K562 (cell line): ENCODE measurements at regions not wholly inside any gene's neighbourhood (a gene's known extent, or its start where the extent isn't known, plus 50 kb on each side); places are given as distances from the start of the nearest gene placed in this dataset.

Source experiments
- ATAC-seq: fragments of 200-7000 bp; cut with Tn5 transposase; 3 replicates; pipeline ENCODE4 v1.9.1; 2020; ENCODE audit warnings: moderate library complexity
- BruUV-seq: library from RNA; stranded (reverse); fragments of 400-500 nt; replicated peaks from 2 replicates; lab custom pipeline; 2021; lab: Mats Ljungman, UMichigan
- CTCF ChIA-PET: fragments of 300-600 bp; formaldehyde crosslinking; extraction: SDS; loops from one replicate; lab custom pipeline; 2021; ENCODE audit warnings: low intra/inter-chr PET ratio; lab: Yijun Ruan, JAX
- POLR2A ChIA-PET: fragments of 300-600, 350-650 bp; sonication (Branson Sonifier 250); formaldehyde crosslinking; extraction: SDS; loops from one replicate; lab custom pipeline; 2021; ENCODE audit warnings: antibody characterized with exemption, inconsistent platforms; lab: Yijun Ruan, JAX
- DNase-seq, 4 experiments: peaks; one replicate each; pipeline versions ENCODE4 v3.0.0 to v3.0.0-alpha.2; 2011 to 2018; ENCODE audit warnings: low spot score in 3 of 4, mixed read lengths in 3 of 4; ENCODE audit errors: extremely low read depth in 1 of 4
- FAIRE-seq: peaks from 2 replicates; lab custom pipeline; 2011; peaks lifted over from hg19 to GRCh38; lab: Jason Lieb, UNC
- H2AFZ ChIP-seq: 2 replicates; pipeline ENCODE4 v1.6.0; 2011; ENCODE audit warnings: low read depth, low read length, control low read depth, inconsistent platforms
- H3K27ac ChIP-seq: fragments of 200-600 bp; 3 replicates; pipeline ENCODE4 v1.8.0; 2011; ENCODE audit warnings: low read depth, mild to moderate bottlenecking, control low read depth, inconsistent platforms, low read length, moderate library complexity, mixed read lengths; ENCODE audit errors: extremely low read depth
- H3K27me3 ChIP-seq, 2 experiments: fragments of 300-600 bp in 1 of 2; 2 replicates in 1 of 2; 3 replicates in 1 of 2; pipeline versions ENCODE4 v1.6.0 to v1.8.0; 2011; ENCODE audit warnings: inconsistent platforms in 2 of 2, low read length in 2 of 2, mild to moderate bottlenecking in 1 of 2, mixed read lengths in 1 of 2, moderate library complexity in 1 of 2; ENCODE audit not compliant: control insufficient read depth in 2 of 2, insufficient read depth in 2 of 2
- H3K36me3 ChIP-seq: fragments of 300-600 bp; 3 replicates; pipeline ENCODE4 v1.8.0; 2011; ENCODE audit warnings: mild to moderate bottlenecking, low read length, inconsistent platforms; ENCODE audit not compliant: control insufficient read depth, insufficient read depth
- H3K4me1 ChIP-seq, 2 experiments: fragments of 200-600 bp in 1 of 2; replicated peaks in 1 of 2; 2 replicates in 1 of 2; 3 replicates in 1 of 2; pipeline versions ENCODE4 v1.5.1 to v1.8.0; 2011; ENCODE audit warnings: inconsistent platforms in 2 of 2, low read length in 2 of 2, mild to moderate bottlenecking in 1 of 2, mixed read lengths in 1 of 2, moderate library complexity in 1 of 2; ENCODE audit not compliant: control insufficient read depth in 2 of 2, insufficient read depth in 2 of 2
- H3K4me2 ChIP-seq: 2 replicates; pipeline ENCODE4 v1.6.1; 2011; ENCODE audit warnings: low read length, control low read depth, inconsistent platforms, mixed read lengths; ENCODE audit not compliant: insufficient read depth
- H3K4me3 ChIP-seq: fragments of 200-600 bp; sonication (generic), shearing (Covaris generic); 2 replicates; pipeline ENCODE4 v1.5.1; 2016; ENCODE audit warnings: control low read depth, inconsistent platforms
- H3K79me2 ChIP-seq: fragments of 200-600 bp; 3 replicates; pipeline ENCODE4 v1.8.0; 2011; ENCODE audit warnings: low read length, inconsistent platforms; ENCODE audit not compliant: control insufficient read depth, insufficient read depth
- H3K9ac ChIP-seq, 2 experiments: 2 replicates each; pipeline versions ENCODE4 v1.6.0 to v1.6.1; 2011; ENCODE audit warnings: low read depth in 2 of 2, low read length in 2 of 2, control low read depth in 1 of 2, inconsistent platforms in 1 of 2, mild to moderate bottlenecking in 1 of 2, mixed read lengths in 1 of 2; ENCODE audit not compliant: insufficient read depth in 1 of 2
- H3K9me1 ChIP-seq: one replicate; pipeline ENCODE4 v1.6.0; 2011; ENCODE audit warnings: inconsistent platforms, mild to moderate bottlenecking, low read length, moderate library complexity; ENCODE audit not compliant: control insufficient read depth, insufficient read depth
- H3K9me3 ChIP-seq: replicated peaks from 2 replicates; pipeline ENCODE4 v1.5.1; 2011; ENCODE audit warnings: low read depth, low read length, inconsistent platforms; ENCODE audit not compliant: control insufficient read depth, insufficient read depth
- H4K20me1 ChIP-seq: replicated peaks from 2 replicates; pipeline ENCODE4 v1.6.1; 2011; ENCODE audit warnings: low read length, inconsistent platforms, mixed read lengths; ENCODE audit not compliant: control insufficient read depth, insufficient read depth
- ARHGAP35 ChIP-seq: fragments of 450-650 bp; IDR thresholded peaks from 2 replicates; pipeline ENCODE4 v1.6.1; 2018; ENCODE audit not compliant: partially characterized antibody
- CTBP1 ChIP-seq: fragments of 450-650 bp; IDR thresholded peaks from 2 replicates; pipeline ENCODE4 v1.6.1; 2016; ENCODE audit warnings: borderline replicate concordance
- HNRNPH1 ChIP-seq: fragments of 200-400 bp; formaldehyde crosslinking; optimal IDR thresholded peaks from 2 replicates; pipeline ENCODE3; 2017; ENCODE audit warnings: low read depth, mild to moderate bottlenecking, low read length, moderate library complexity
- POLR3A ChIP-seq: IDR thresholded peaks from 2 replicates; pipeline ENCODE4 v1.6.1; 2011; ENCODE audit warnings: borderline replicate concordance, mild to moderate bottlenecking, moderate library complexity; ENCODE audit not compliant: insufficient read length, insufficient read depth; ENCODE audit errors: extremely low read depth
- PTBP1 ChIP-seq: fragments of 200-400 bp; formaldehyde crosslinking; IDR thresholded peaks from 2 replicates; pipeline ENCODE4 v1.6.1; 2017; ENCODE audit warnings: low read depth, low read length
- RAD21 ChIP-seq, 2 experiments: fragments of 250-450 bp in 1 of 2; fragments of 450-650 bp in 1 of 2; sonication (Bioruptor Pico) in 1 of 2; formaldehyde crosslinking in 1 of 2; IDR thresholded peaks in 1 of 2; conservative IDR thresholded peaks in 1 of 2; 2 replicates each; pipeline versions ENCODE4 v1.4.0 to v1.8.0; 2020 to 2022; ENCODE audit warnings: mild to moderate bottlenecking in 2 of 2, moderate library complexity in 1 of 2
- SRSF1 ChIP-seq: fragments of 200-400 bp; formaldehyde crosslinking; IDR thresholded peaks from 2 replicates; pipeline ENCODE4 v1.6.1; 2017; ENCODE audit warnings: mild to moderate bottlenecking, low read depth, low read length, moderate library complexity
- TBP ChIP-seq: optimal IDR thresholded peaks from 2 replicates; pipeline ENCODE3; 2011; ENCODE audit warnings: low read depth, low read length, improper control_type of control experiment
- TFE3 ChIP-seq: fragments of 450-650 bp; formaldehyde crosslinking; IDR thresholded peaks from 2 replicates; pipeline ENCODE4 v1.4.0; 2020; ENCODE audit warnings: mild to moderate bottlenecking, mixed read lengths
- ZNF184 ChIP-seq: sonication (generic); formaldehyde crosslinking; IDR thresholded peaks from 2 replicates; pipeline ENCODE4 v1.5.0; 2020; ENCODE audit warnings: missing genetic modification reagents
- WGBS: fragments of 100-300 bp; shearing (Covaris generic); methylation state at CpG from one replicate; pipeline ENCODE4 v1.1.6; 2016; ENCODE audit warnings: low coverage, mixed read lengths; ENCODE audit not compliant: insufficient coverage; ENCODE audit errors: missing lambda C conversion rate; 5-methylcytosine and 5-hydroxymethylcytosine counted together
- in situ Hi-C: fragments of 300-500 bp; cut with MboI; formaldehyde crosslinking; loops from 4 replicates; pipeline ENCODE4 v1.15.0; 2018; ENCODE audit warnings: inconsistent platforms, mixed read lengths
- intact Hi-C: fragments of 100-400 bp; cut with micrococcal nuclease; formaldehyde crosslinking; loops from 2 replicates; pipeline ENCODE4 v1.14.2; 2022
- TF ChIP-seq, protein P1 (sequence below): fragments of 200-400 bp; formaldehyde crosslinking; IDR thresholded peaks from 2 replicates; pipeline ENCODE4 v1.6.1; 2017; ENCODE audit warnings: mild to moderate bottlenecking, low read depth, low read length, moderate library complexity

GRCh38 chr6:87917886-87918285, 129.8 kb upstream of the SPACA1 start:
- in situ Hi-C loops = no loop called here

More at GRCh38 chr6:87917886-87918285, 129.8 kb upstream of the SPACA1 start:
- ChIA-PET POLR2A (interaction anchor here (1.0 kb wide), 1 partner anchor 11 kb away, joined by 3 read pairs; no protein-coding TSS in a partner anchor), CTCF (no interaction called here)
- H3K9ac ChIP-seq = no peak overlapping the region
- H3K4me2 ChIP-seq = no peak overlapping the region
- H3K79me2 ChIP-seq = no peaks in the 10 kb centered on the region
- H3K27me3 ChIP-seq = peaks cover 0 to 1% of the 10 kb centered on the region in 2 experiments; a peak in 1 of 5 replicates
- H3K4me1 ChIP-seq = no peaks in the 10 kb centered on the region
- intact Hi-C loops = no loop called here
- no peak for TF ChIP-seq RAD21 (CRISPR knock-in tag; conservative IDR thresholded peaks at IDR 0.05 in 1 of 2, IDR thresholded peaks at IDR 0.05 in 1 of 2)
- TF ChIP-seq, protein P1, sequence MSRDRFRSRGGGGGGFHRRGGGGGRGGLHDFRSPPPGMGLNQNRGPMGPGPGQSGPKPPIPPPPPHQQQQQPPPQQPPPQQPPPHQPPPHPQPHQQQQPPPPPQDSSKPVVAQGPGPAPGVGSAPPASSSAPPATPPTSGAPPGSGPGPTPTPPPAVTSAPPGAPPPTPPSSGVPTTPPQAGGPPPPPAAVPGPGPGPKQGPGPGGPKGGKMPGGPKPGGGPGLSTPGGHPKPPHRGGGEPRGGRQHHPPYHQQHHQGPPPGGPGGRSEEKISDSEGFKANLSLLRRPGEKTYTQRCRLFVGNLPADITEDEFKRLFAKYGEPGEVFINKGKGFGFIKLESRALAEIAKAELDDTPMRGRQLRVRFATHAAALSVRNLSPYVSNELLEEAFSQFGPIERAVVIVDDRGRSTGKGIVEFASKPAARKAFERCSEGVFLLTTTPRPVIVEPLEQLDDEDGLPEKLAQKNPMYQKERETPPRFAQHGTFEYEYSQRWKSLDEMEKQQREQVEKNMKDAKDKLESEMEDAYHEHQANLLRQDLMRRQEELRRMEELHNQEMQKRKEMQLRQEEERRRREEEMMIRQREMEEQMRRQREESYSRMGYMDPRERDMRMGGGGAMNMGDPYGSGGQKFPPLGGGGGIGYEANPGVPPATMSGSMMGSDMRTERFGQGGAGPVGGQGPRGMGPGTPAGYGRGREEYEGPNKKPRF = no peak
- no peak for TF ChIP-seq ZNF184 (CRISPR knock-in tag)
- TF ChIP-seq ARHGAP35 = no peak
- TF ChIP-seq TFE3 = no peak
- TF ChIP-seq TBP = no peak
- no peak for TF ChIP-seq PTBP1
- no peak for TF ChIP-seq CTBP1
- no peak for TF ChIP-seq HNRNPH1
- no peak for TF ChIP-seq SRSF1
- TF ChIP-seq POLR3A = no peak
- H3K9me3 ChIP-seq = no peaks in the 10 kb centered on the region
- no TSS peak for BruUV-seq
- no peak overlapping the region for H3K4me3 ChIP-seq
- H3K27ac ChIP-seq = no peak overlapping the region
- DNase-seq = no peak
- H4K20me1 ChIP-seq = no peaks in the 10 kb centered on the region
- no peak overlapping the region for H2AFZ ChIP-seq
- WGBS = 0% methylated on average over 1 of the region's 1 CpG
- no peaks in the 10 kb centered on the region for H3K36me3 ChIP-seq
- no peak for FAIRE-seq
- ATAC-seq = no peak
- no peaks in the 10 kb centered on the region for H3K9me1 ChIP-seq
